Neural cell (in vitro differentiated cells): ENCODE measurements at regions not wholly inside any gene's neighbourhood (a gene's known extent, or its start where the extent isn't known, plus 50 kb on each side); places are given as distances from the start of the nearest gene placed in this dataset.
A peak's percentile ranks its signal among the peaks of the same experiment; 100 is the strongest.

Experiments used
- H2AFZ ChIP-seq: fragments of 200-600, 300-800 bp; sonication (generic), shearing (Covaris generic); 2 replicates; pipeline ENCODE4 v1.6.0; 2014; ENCODE audit warnings: low read depth, mild to moderate bottlenecking, antibody characterized with exemption, low read length, moderate library complexity
- H3F3A ChIP-seq: fragments of 200-600 bp; shearing (Covaris generic); 2 replicates; pipeline ENCODE4 v1.6.1; 2016; ENCODE audit warnings: mild to moderate bottlenecking, moderate library complexity, mixed read lengths, antibody characterized with exemption, low read length; ENCODE audit not compliant: insufficient read depth, poor library complexity, severe bottlenecking
- H3K27ac ChIP-seq: fragments of 200-600, 300-800 bp; sonication (generic), shearing (Covaris generic); 2 replicates; pipeline ENCODE4 v1.5.1; 2014; ENCODE audit warnings: mild to moderate bottlenecking, low read length, moderate library complexity
- H3K27me3 ChIP-seq: fragments of 300-800, 200-600 bp; sonication (generic), shearing (Covaris generic); 2 replicates; pipeline ENCODE4 v1.6.0; 2014; ENCODE audit warnings: mild to moderate bottlenecking, low read depth, low read length, moderate library complexity; ENCODE audit not compliant: insufficient read depth
- H3K36me3 ChIP-seq: fragments of 300-800, 200-600 bp; sonication (generic), shearing (Covaris generic); 2 replicates; pipeline ENCODE4 v1.5.1; 2014; ENCODE audit warnings: mild to moderate bottlenecking, antibody characterized with exemption, low read length, moderate library complexity; ENCODE audit not compliant: insufficient read depth
- H3K4me2 ChIP-seq: fragments of 300-800, 200-600 bp; sonication (generic), shearing (Covaris generic); 2 replicates; pipeline ENCODE4 v1.6.0; 2014; ENCODE audit warnings: mild to moderate bottlenecking, low read length
- H3K4me3 ChIP-seq: fragments of 300-800, 200-600 bp; sonication (generic), shearing (Covaris generic); 2 replicates; pipeline ENCODE4 v1.5.1; 2014; ENCODE audit warnings: mild to moderate bottlenecking, low read length, moderate library complexity
- H3K79me2 ChIP-seq: fragments of 200-600 bp; shearing (Covaris generic); replicated peaks from 2 replicates; pipeline ENCODE4 v1.6.0; 2014; ENCODE audit warnings: mild to moderate bottlenecking, low read length, moderate library complexity; ENCODE audit not compliant: insufficient read depth
- H3K9ac ChIP-seq: fragments of 300-800, 200-600 bp; sonication (generic), shearing (Covaris generic); 2 replicates; pipeline ENCODE4 v1.6.1; 2016; ENCODE audit warnings: mild to moderate bottlenecking, low read length, mixed read lengths
- H3K9me2 ChIP-seq: fragments of 200-600 bp; shearing (Covaris generic); 2 replicates; pipeline ENCODE4 v1.6.1; 2016; ENCODE audit warnings: mild to moderate bottlenecking, low read length, mixed read lengths; ENCODE audit not compliant: insufficient read depth
- H3K9me3 ChIP-seq: fragments of 200-600, 300-800 bp; sonication (generic), shearing (Covaris generic); 2 replicates; pipeline ENCODE4 v1.6.1; 2016; ENCODE audit warnings: mild to moderate bottlenecking, mixed run types, low read length, moderate library complexity, mixed read lengths
- H4K20me1 ChIP-seq: fragments of 200-600 bp; shearing (Covaris generic); 2 replicates; pipeline ENCODE4 v1.6.1; 2016; ENCODE audit warnings: mild to moderate bottlenecking, mixed run types; ENCODE audit not compliant: insufficient read depth
- CTCF ChIP-seq: fragments of 450-650 bp; IDR thresholded peaks from 2 replicates; pipeline ENCODE4 v1.5.1; 2014; ENCODE audit warnings: antibody characterized with exemption, mild to moderate bottlenecking, moderate library complexity; ENCODE audit not compliant: poor library complexity, severe bottlenecking
- EP300 ChIP-seq: fragments of 450-650 bp; conservative IDR thresholded peaks from 2 replicates; pipeline ENCODE4 v1.6.1; 2014; ENCODE audit warnings: antibody characterized with exemption, mild to moderate bottlenecking, moderate library complexity; ENCODE audit not compliant: poor library complexity, severe bottlenecking
- EZH2 ChIP-seq: fragments of 200-600, 300-800 bp; shearing (Covaris generic), sonication (generic); IDR thresholded peaks from 2 replicates; pipeline ENCODE4 v1.6.1; 2014; ENCODE audit warnings: antibody characterized with exemption, low read length, borderline replicate concordance, mild to moderate bottlenecking; ENCODE audit not compliant: insufficient read depth, poor library complexity, severe bottlenecking
- MXI1 ChIP-seq: fragments of 450-650 bp; conservative IDR thresholded peaks from 2 replicates; pipeline ENCODE4 v1.6.1; 2014; ENCODE audit warnings: antibody characterized with exemption, mild to moderate bottlenecking; ENCODE audit not compliant: poor library complexity, severe bottlenecking
- POLR2AphosphoS5 ChIP-seq: IDR thresholded peaks from 2 replicates; pipeline ENCODE4 v1.6.1; 2012
- RAD21 ChIP-seq: fragments of 450-650 bp; conservative IDR thresholded peaks from 2 replicates; pipeline ENCODE4 v1.6.1; 2014; ENCODE audit warnings: antibody characterized with exemption, mild to moderate bottlenecking, moderate library complexity
- SMC3 ChIP-seq: fragments of 450-650 bp; conservative IDR thresholded peaks from 2 replicates; pipeline ENCODE4 v1.6.1; 2014; ENCODE audit warnings: antibody characterized with exemption, mild to moderate bottlenecking, moderate library complexity; ENCODE audit not compliant: poor library complexity
- TAF1 ChIP-seq: IDR thresholded peaks from 2 replicates; pipeline ENCODE4 v1.6.1; 2012; ENCODE audit warnings: low read depth
- TF ChIP-seq, protein P1 (sequence below): IDR thresholded peaks from 2 replicates; pipeline ENCODE4 v1.6.1; 2012; ENCODE audit warnings: borderline replicate concordance

DNA sequence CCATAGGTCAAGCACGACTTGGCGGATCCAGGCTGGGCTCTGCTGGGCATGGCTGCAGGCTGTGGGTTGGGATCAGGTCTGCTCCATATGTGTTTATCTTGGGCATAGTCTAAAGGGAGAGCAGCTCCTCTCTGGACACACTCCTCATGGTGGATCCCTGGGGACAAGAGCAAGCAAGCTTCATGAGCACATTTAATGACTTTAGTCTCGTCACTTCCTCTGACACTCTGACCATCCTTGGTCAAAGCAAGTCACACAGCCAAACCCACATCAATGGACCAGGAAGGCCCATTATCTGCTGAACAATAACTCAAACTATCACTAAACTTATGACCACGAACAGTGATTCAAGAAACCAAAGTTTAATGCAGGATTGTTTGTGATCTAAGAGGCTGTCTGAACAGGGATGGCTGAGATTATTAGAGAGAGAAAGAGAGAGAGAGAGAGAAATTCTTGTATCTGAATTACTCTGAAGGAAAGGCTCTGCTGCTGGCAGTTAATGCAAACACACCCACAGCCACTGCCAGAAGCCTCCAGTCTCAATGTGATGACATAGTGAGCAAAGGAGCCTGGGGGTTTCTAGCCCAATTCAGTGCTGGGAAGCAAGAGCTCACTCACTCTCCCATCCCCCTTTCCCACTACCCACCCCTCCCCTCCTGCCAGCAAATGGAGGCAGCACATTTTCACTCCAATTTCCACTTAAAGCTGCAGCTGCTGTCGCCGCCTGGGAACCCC is 490.2 kb upstream of the SULF2 start:
- no peaks in the 10 kb centered on the region for H3K9me3 ChIP-seq
- peak overlapping the region; percentile 53 for H3K4me3 ChIP-seq
- H3K9me2 ChIP-seq: no peaks in the 10 kb centered on the region
- no peaks in the 10 kb centered on the region for H3K36me3 ChIP-seq
- H3K9ac ChIP-seq: peak overlapping the region; percentile 50
- TF ChIP-seq CTCF (peak; percentile 2), TAF1 (no peak), MXI1 (no peak), EZH2 (no peak), RAD21 (peak; percentile 41), EP300 (no peak)
- TF ChIP-seq, protein P1, sequence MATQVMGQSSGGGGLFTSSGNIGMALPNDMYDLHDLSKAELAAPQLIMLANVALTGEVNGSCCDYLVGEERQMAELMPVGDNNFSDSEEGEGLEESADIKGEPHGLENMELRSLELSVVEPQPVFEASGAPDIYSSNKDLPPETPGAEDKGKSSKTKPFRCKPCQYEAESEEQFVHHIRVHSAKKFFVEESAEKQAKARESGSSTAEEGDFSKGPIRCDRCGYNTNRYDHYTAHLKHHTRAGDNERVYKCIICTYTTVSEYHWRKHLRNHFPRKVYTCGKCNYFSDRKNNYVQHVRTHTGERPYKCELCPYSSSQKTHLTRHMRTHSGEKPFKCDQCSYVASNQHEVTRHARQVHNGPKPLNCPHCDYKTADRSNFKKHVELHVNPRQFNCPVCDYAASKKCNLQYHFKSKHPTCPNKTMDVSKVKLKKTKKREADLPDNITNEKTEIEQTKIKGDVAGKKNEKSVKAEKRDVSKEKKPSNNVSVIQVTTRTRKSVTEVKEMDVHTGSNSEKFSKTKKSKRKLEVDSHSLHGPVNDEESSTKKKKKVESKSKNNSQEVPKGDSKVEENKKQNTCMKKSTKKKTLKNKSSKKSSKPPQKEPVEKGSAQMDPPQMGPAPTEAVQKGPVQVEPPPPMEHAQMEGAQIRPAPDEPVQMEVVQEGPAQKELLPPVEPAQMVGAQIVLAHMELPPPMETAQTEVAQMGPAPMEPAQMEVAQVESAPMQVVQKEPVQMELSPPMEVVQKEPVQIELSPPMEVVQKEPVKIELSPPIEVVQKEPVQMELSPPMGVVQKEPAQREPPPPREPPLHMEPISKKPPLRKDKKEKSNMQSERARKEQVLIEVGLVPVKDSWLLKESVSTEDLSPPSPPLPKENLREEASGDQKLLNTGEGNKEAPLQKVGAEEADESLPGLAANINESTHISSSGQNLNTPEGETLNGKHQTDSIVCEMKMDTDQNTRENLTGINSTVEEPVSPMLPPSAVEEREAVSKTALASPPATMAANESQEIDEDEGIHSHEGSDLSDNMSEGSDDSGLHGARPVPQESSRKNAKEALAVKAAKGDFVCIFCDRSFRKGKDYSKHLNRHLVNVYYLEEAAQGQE: no peak
- no peaks in the 10 kb centered on the region for H3F3A ChIP-seq
- H3K79me2 ChIP-seq: no peaks in the 10 kb centered on the region
- no peaks in the 10 kb centered on the region for H4K20me1 ChIP-seq
- H3K4me2 ChIP-seq: peak overlapping the region; percentile 53
- no peaks in the 10 kb centered on the region for H3K27me3 ChIP-seq
- H3K27ac ChIP-seq: peak overlapping the region; percentile 66
- H2AFZ ChIP-seq: peak overlapping the region; percentile 54

DNA sequence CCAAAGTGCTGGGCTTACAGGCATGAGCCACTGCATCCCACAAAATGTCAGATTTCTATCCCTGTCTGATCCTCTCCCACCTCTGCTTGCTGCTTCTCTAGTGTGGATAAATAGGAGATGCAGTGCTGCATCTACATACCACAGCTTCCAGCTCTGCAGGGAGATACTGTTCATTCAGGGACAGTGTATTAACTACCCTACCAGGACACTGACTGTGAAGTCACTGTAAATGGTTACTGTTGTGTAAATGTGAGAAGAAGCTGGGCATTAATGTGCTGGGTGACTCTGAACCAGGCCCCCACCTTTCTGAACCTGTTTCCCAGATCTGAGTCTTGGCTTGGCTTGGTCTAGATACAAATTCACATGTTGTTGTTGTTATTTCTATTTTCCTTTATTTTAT is 488.6 kb upstream of the SULF2 start:
- Histone ChIP-seq H4K20me1 (no peaks in the 10 kb centered on the region), H3K4me2 (no peak overlapping the region), H3K27ac (no peak overlapping the region), H3K9me3 (no peaks in the 10 kb centered on the region), H2AFZ (no peak overlapping the region), H3K9ac (no peak overlapping the region), H3F3A (no peaks in the 10 kb centered on the region), H3K79me2 (no peaks in the 10 kb centered on the region), H3K27me3 (no peaks in the 10 kb centered on the region), H3K9me2 (no peaks in the 10 kb centered on the region), H3K4me3 (no peak overlapping the region), H3K36me3 (no peaks in the 10 kb centered on the region)
- no peak for TF ChIP-seq MXI1
- TF ChIP-seq RAD21: no peak
- TF ChIP-seq SMC3: no peak
- TF ChIP-seq, protein P1: no peak
- no peak for TF ChIP-seq EP300
- no peak for TF ChIP-seq CTCF
- TF ChIP-seq POLR2AphosphoS5: no peak
- peak; percentile 13 for TF ChIP-seq TAF1
